ENCODE measurements at regions not wholly inside any gene's neighbourhood (a gene's known extent, or its start where the extent isn't known, plus 50 kb on each side); places are given as distances from the start of the nearest gene placed in this dataset.

- ATAC-seq (no peak), DNase-seq (no peak)
- Mint-ChIP-seq H3K4me1 (no peaks in the 10 kb centered on the region), H3K27me3 (no peaks in the 10 kb centered on the region), H3K36me3 (no peaks in the 10 kb centered on the region), H3K9me3 (ENCODE audit: low read depth) (peaks cover 3% of the 10 kb centered on the region), H3K27ac (no peak overlapping the region), H3K4me3 (no peak overlapping the region)
- CTCF ChIA-PET, result no interaction called here
These were observed 822.6 kb upstream of the GRAMD2B start for GRCh38 chr5:125600559-125600958.

DNA sequence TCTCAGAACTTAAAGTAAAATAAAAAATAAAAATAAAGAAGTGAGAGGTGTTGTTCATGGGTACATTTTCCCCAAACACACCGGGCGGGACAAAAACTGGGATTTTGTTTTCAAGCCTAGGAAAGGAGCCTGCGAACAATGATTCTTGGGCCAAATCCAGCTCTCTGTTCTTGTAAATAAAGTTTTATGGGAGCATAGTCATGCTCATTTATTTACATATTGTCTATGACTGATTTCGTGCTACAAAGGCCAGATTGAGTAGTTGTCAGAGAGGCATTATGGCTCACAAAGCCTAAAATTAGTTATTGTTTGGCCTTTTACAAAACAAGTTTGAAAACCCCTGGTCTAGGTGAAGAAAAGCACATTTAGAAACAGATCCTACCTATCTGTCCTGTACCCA, 821.0 kb upstream of the GRAMD2B start:
- no peak for DNase-seq
- CTCF ChIA-PET, result no interaction called here
- ATAC-seq, result no peak
- Mint-ChIP-seq H3K27me3 (no peaks in the 10 kb centered on the region), H3K36me3 (no peaks in the 10 kb centered on the region), H3K4me3 (no peak overlapping the region), H3K27ac (no peak overlapping the region), H3K4me1 (no peaks in the 10 kb centered on the region), H3K9me3 (ENCODE audit: low read depth) (peaks cover 3% of the 10 kb centered on the region)

- H3K27ac Mint-ChIP-seq, result no peak overlapping the region
- CTCF ChIA-PET, result no interaction called here
- H3K4me3 Mint-ChIP-seq, result no peak overlapping the region
- H3K4me1 Mint-ChIP-seq, result no peaks in the 10 kb centered on the region
- H3K27me3 Mint-ChIP-seq, result no peaks in the 10 kb centered on the region
- peaks cover 3% of the 10 kb centered on the region for H3K9me3 Mint-ChIP-seq (ENCODE audit: low read depth)
- H3K36me3 Mint-ChIP-seq, result no peaks in the 10 kb centered on the region
- DNase-seq (no peak), ATAC-seq (no peak)
These were observed 819.9 kb upstream of the GRAMD2B start for GRCh38 chr5:125603321-125603720.

- H3K36me3 Mint-ChIP-seq, result no peaks in the 10 kb centered on the region
- no peak overlapping the region for H3K27ac Mint-ChIP-seq
- H3K4me1 Mint-ChIP-seq, result no peaks in the 10 kb centered on the region
- DNase-seq (no peak), ATAC-seq (no peak)
- CTCF ChIA-PET, result no interaction called here
- no peak overlapping the region for H3K4me3 Mint-ChIP-seq
- no peaks in the 10 kb centered on the region for H3K27me3 Mint-ChIP-seq
- H3K9me3 Mint-ChIP-seq (ENCODE audit: low read depth), result peaks cover 5% of the 10 kb centered on the region
These were observed 819.1 kb upstream of the GRAMD2B start for GRCh38 chr5:125604104-125604503.

GRCh38 chr5:125607018-125607417, 816.2 kb upstream of the GRAMD2B start:
- DNase-seq (no peak), ATAC-seq (no peak)
- Mint-ChIP-seq H3K4me1 (no peaks in the 10 kb centered on the region), H3K4me3 (no peak overlapping the region), H3K27ac (no peak overlapping the region), H3K9me3 (ENCODE audit: low read depth) (peaks cover 6% of the 10 kb centered on the region), H3K27me3 (no peaks in the 10 kb centered on the region), H3K36me3 (no peaks in the 10 kb centered on the region)
- CTCF ChIA-PET, result no interaction called here

GRCh38 chr5:125609011-125609410, 814.2 kb upstream of the GRAMD2B start:
- DNase-seq (no peak), ATAC-seq (no peak)
- H3K4me3 Mint-ChIP-seq, result no peak overlapping the region
- no peaks in the 10 kb centered on the region for H3K36me3 Mint-ChIP-seq
- H3K27ac Mint-ChIP-seq, result no peak overlapping the region
- no peaks in the 10 kb centered on the region for H3K4me1 Mint-ChIP-seq
- CTCF ChIA-PET, result no interaction called here
- H3K9me3 Mint-ChIP-seq (ENCODE audit: low read depth), result peaks cover 6% of the 10 kb centered on the region
- no peaks in the 10 kb centered on the region for H3K27me3 Mint-ChIP-seq

GRCh38 chr5:125610892-125611291, 812.3 kb upstream of the GRAMD2B start:
- H3K4me3 Mint-ChIP-seq, result no peak overlapping the region
- H3K4me1 Mint-ChIP-seq, result no peaks in the 10 kb centered on the region
- CTCF ChIA-PET, result interaction anchor here (1.0 kb wide), 1 partner anchor 9 kb away, joined by 3 read pairs; no protein-coding TSS in a partner anchor
- ATAC-seq, result no peak
- H3K36me3 Mint-ChIP-seq, result no peaks in the 10 kb centered on the region
- H3K27me3 Mint-ChIP-seq, result no peaks in the 10 kb centered on the region
- no peak overlapping the region for H3K27ac Mint-ChIP-seq
- H3K9me3 Mint-ChIP-seq (ENCODE audit: low read depth), result peaks cover 6% of the 10 kb centered on the region
- DNase-seq, result no peak

DNA sequence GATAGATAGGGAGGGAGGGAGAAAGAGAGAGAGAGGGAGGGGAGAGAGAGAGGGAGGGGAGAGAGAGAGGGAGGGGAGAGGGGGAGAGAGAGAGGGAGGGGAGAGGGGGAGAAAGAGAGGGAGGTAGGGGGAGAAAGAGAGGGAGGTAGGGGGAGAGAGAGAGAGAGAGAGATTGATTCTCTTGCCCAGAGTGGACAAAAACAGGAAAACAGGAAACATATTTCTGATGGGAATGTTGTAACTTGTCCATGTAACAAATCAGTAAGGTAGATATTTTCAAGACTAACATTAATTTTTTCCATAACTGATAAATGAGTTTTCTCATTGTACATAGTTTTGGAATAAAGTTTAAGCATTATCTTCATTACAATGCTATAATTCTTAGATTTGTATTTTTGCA, 811.7 kb upstream of the GRAMD2B start:
- CTCF ChIA-PET, result no interaction called here
- no peaks in the 10 kb centered on the region for H3K4me1 Mint-ChIP-seq
- H3K9me3 Mint-ChIP-seq (ENCODE audit: low read depth), result peaks cover 6% of the 10 kb centered on the region
- no peak overlapping the region for H3K4me3 Mint-ChIP-seq
- H3K36me3 Mint-ChIP-seq, result no peaks in the 10 kb centered on the region
- DNase-seq (no peak), ATAC-seq (no peak)
- H3K27ac Mint-ChIP-seq, result no peak overlapping the region
- no peaks in the 10 kb centered on the region for H3K27me3 Mint-ChIP-seq

DNA sequence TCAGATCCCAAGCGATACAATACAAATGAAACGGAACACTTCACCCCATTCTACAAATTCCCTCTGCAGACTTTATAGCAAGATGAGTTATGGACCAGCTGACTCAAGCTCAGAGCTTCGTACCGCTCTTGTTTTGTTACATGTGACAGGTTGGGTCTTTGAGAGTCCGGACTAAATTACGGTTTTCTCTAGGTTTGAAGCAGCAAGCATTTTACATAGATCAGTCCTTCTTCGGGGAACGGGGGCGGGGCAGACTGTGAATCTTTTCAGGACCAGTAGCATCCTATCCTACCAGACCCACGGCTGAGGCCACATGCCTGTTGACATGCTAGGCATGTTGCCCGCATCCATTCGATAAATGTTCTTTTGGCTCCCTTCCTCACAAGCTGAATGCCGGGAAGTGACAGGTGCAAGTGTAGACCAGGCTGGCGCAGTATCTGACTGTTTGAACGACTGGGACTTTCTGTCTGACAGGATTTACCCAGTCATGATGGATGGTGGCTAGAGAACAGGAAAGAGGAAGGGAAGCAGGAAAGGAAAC, 811.0 kb upstream of the GRAMD2B start:
- Mint-ChIP-seq H3K36me3 (no peaks in the 10 kb centered on the region), H3K27ac (no peak overlapping the region), H3K9me3 (ENCODE audit: low read depth) (peaks cover 6% of the 10 kb centered on the region), H3K4me3 (no peak overlapping the region), H3K4me1 (no peaks in the 10 kb centered on the region), H3K27me3 (no peaks in the 10 kb centered on the region)
- CTCF ChIA-PET, result no interaction called here
- DNase-seq (no peak), ATAC-seq (no peak)

GRCh38 chr5:125612776-125613175, 810.4 kb upstream of the GRAMD2B start:
- Mint-ChIP-seq H3K4me1 (no peaks in the 10 kb centered on the region), H3K36me3 (no peaks in the 10 kb centered on the region), H3K9me3 (ENCODE audit: low read depth) (peaks cover 6% of the 10 kb centered on the region), H3K27ac (no peak overlapping the region), H3K27me3 (no peaks in the 10 kb centered on the region), H3K4me3 (no peak overlapping the region)
- CTCF ChIA-PET, result no interaction called here
- ATAC-seq (no peak), DNase-seq (no peak)

GRCh38 chr5:125630237-125630636, 793.0 kb upstream of the GRAMD2B start:
- Mint-ChIP-seq H3K9me3 (ENCODE audit: low read depth) (no peaks in the 10 kb centered on the region), H3K4me1 (no peaks in the 10 kb centered on the region), H3K4me3 (no peak overlapping the region), H3K27ac (no peak overlapping the region), H3K36me3 (no peaks in the 10 kb centered on the region), H3K27me3 (no peaks in the 10 kb centered on the region)
- ATAC-seq (no peak), DNase-seq (no peak)
- CTCF ChIA-PET, result no interaction called here

- CTCF ChIA-PET, result no interaction called here
- no peak for DNase-seq
- H3K27me3 Mint-ChIP-seq, result no peaks in the 10 kb centered on the region
- H3K27ac Mint-ChIP-seq, result no peak overlapping the region
- H3K36me3 Mint-ChIP-seq, result no peaks in the 10 kb centered on the region
- H3K4me3 Mint-ChIP-seq, result no peak overlapping the region
- no peaks in the 10 kb centered on the region for H3K4me1 Mint-ChIP-seq
- H3K9me3 Mint-ChIP-seq (ENCODE audit: low read depth), result no peaks in the 10 kb centered on the region
- ATAC-seq, result no peak
These were observed 789.7 kb upstream of the GRAMD2B start for GRCh38 chr5:125633523-125633922.

DNA sequence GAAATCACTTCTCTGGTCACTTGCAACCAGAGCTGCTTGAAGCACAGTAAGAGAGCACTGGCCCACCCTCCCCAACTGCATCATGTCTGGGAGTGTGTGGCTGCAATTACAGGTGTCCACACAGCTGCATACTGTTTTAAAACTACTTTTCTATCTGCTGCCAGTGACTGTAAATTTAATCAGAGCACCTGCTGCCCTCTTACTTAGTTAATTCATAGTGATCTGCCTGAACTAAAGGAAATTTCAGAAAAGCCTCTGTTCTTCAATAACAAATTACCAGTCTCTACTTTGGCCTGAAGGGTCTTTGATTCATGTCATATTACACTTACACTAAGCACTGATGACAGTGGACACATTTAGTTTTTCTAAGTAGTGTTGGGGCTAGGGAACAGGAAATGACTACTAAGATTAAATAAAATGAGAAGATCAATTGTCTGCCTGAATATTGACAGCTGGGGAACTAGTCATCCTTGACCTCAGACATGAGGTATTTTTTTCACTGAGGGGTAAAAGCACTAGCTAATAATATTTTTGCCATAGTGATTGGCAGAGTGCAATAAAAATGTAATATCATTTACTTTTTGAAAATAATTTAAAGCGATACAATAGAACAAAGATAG, 788.9 kb upstream of the GRAMD2B start:
- Mint-ChIP-seq H3K27ac (no peak overlapping the region), H3K4me3 (no peak overlapping the region), H3K4me1 (no peaks in the 10 kb centered on the region), H3K9me3 (ENCODE audit: low read depth) (no peaks in the 10 kb centered on the region), H3K27me3 (no peaks in the 10 kb centered on the region), H3K36me3 (no peaks in the 10 kb centered on the region)
- no peak for DNase-seq
- ATAC-seq, result no peak
- CTCF ChIA-PET, result no interaction called here

GRCh38 chr5:125639858-125640257, 783.4 kb upstream of the GRAMD2B start:
- ATAC-seq (no peak), DNase-seq (no peak)
- Mint-ChIP-seq H3K4me3 (no peak overlapping the region), H3K9me3 (ENCODE audit: low read depth) (peaks cover 14% of the 10 kb centered on the region), H3K27me3 (no peaks in the 10 kb centered on the region), H3K27ac (no peak overlapping the region), H3K36me3 (no peaks in the 10 kb centered on the region), H3K4me1 (no peaks in the 10 kb centered on the region)
- CTCF ChIA-PET, result no interaction called here

DNA sequence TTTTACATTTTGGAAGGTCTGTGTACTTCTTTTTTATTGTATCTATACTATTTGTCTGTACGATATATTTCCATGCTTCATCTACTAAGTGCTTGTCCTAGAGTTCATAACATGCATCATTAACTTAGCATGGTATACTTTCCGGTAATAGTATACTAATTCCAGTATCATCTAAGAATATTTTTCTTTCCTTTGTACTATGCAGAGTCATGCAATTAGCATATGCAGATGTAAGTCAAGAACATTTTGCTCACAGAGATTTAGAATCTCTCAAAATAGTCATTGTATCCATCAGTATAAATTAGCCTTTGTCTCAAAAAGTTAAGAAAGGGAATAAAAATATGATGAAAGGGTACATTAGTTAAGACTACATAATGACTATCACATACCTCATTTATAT, 770.4 kb upstream of the GRAMD2B start:
- no peaks in the 10 kb centered on the region for H3K36me3 Mint-ChIP-seq
- DNase-seq (no peak), ATAC-seq (no peak)
- H3K9me3 Mint-ChIP-seq (ENCODE audit: low read depth), result peaks cover 14% of the 10 kb centered on the region
- no peak overlapping the region for H3K4me3 Mint-ChIP-seq
- no peaks in the 10 kb centered on the region for H3K27me3 Mint-ChIP-seq
- CTCF ChIA-PET, result no interaction called here
- H3K4me1 Mint-ChIP-seq, result no peaks in the 10 kb centered on the region
- no peak overlapping the region for H3K27ac Mint-ChIP-seq

All from activated CD8-positive, alpha-beta memory T cell treated with anti-CD3 and anti-CD28 coated beads, Interleukin-2, amount 10 ng/mL, durations not matched to agents 7 days and 5 days (primary cell).